ENCODE measurements at regions not wholly inside any gene's neighbourhood (a gene's known extent, or its start where the extent isn't known, plus 50 kb on each side); places are given as distances from the start of the nearest gene placed in this dataset.

- Histone ChIP-seq H3K36me3 (ENCODE audit: control insufficient read depth, insufficient read depth, low read length) (no peaks in the 10 kb centered on the region), H3K4me3 (ENCODE audit: low read depth, low read length) (no peak overlapping the region), H3K27me3 (ENCODE audit: control insufficient read depth, insufficient read depth, low read length) (peaks cover 3% of the 10 kb centered on the region)
- TF ChIP-seq, protein P1, sequence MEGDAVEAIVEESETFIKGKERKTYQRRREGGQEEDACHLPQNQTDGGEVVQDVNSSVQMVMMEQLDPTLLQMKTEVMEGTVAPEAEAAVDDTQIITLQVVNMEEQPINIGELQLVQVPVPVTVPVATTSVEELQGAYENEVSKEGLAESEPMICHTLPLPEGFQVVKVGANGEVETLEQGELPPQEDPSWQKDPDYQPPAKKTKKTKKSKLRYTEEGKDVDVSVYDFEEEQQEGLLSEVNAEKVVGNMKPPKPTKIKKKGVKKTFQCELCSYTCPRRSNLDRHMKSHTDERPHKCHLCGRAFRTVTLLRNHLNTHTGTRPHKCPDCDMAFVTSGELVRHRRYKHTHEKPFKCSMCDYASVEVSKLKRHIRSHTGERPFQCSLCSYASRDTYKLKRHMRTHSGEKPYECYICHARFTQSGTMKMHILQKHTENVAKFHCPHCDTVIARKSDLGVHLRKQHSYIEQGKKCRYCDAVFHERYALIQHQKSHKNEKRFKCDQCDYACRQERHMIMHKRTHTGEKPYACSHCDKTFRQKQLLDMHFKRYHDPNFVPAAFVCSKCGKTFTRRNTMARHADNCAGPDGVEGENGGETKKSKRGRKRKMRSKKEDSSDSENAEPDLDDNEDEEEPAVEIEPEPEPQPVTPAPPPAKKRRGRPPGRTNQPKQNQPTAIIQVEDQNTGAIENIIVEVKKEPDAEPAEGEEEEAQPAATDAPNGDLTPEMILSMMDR (IDR thresholded peaks at IDR 0.05; ENCODE audit: insufficient read depth, low read length, severe bottlenecking): no peak
- FAIRE-seq (no peak), DNase-seq (ENCODE audit: low read depth) (peak; percentile 29)
These were observed 112.1 kb upstream of the SIX2 start for GRCh38 chr2:45121236-45121927.

GRCh38 chr2:45120546-45120945, 111.3 kb upstream of the SIX2 start:
- H3K4me3 ChIP-seq (ENCODE audit: low read depth, low read length): no peak overlapping the region
- H3K27me3 ChIP-seq (ENCODE audit: control insufficient read depth, insufficient read depth, low read length): peaks cover 3% of the 10 kb centered on the region
- no peaks in the 10 kb centered on the region for H3K36me3 ChIP-seq (ENCODE audit: control insufficient read depth, insufficient read depth, low read length)
- DNase-seq (ENCODE audit: low read depth): no peak
- TF ChIP-seq, protein P1 (IDR thresholded peaks at IDR 0.05; ENCODE audit: insufficient read depth, low read length, severe bottlenecking): no peak
- FAIRE-seq: no peak

DNA sequence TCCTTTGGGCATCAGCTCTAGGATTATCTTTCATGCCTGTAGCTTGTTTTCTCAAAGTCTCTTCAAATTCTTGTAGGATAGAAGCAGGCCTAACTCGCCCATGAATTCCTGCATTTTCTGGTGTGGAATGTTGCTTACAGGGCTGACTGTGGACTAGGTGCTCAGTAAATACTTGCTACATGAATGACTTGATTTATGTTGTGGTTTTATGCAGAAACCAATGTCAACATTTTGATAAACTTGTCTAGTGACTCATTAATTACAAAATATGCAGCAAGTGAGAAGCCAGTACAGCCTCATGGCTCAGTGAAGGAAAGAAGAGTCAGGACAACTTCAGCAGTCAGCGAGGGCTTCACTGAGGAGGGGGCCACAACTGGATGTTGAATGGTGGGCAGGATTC, 110.6 kb upstream of the SIX2 start:
- TF ChIP-seq, protein P1 (IDR thresholded peaks at IDR 0.05; ENCODE audit: insufficient read depth, low read length, severe bottlenecking): no peak
- FAIRE-seq: no peak
- no peak overlapping the region for H3K4me3 ChIP-seq (ENCODE audit: low read depth, low read length)
- H3K27me3 ChIP-seq (ENCODE audit: control insufficient read depth, insufficient read depth, low read length): peaks cover 3% of the 10 kb centered on the region
- no peaks in the 10 kb centered on the region for H3K36me3 ChIP-seq (ENCODE audit: control insufficient read depth, insufficient read depth, low read length)
- peak; percentile 96 for DNase-seq (ENCODE audit: low read depth)

GRCh38 chr2:45119038-45119437, 109.8 kb upstream of the SIX2 start:
- no peak for FAIRE-seq
- TF ChIP-seq, protein P1 (IDR thresholded peaks at IDR 0.05; ENCODE audit: insufficient read depth, low read length, severe bottlenecking): no peak
- no peak overlapping the region for H3K4me3 ChIP-seq (ENCODE audit: low read depth, low read length)
- peaks cover 3% of the 10 kb centered on the region for H3K27me3 ChIP-seq (ENCODE audit: control insufficient read depth, insufficient read depth, low read length)
- no peaks in the 10 kb centered on the region for H3K36me3 ChIP-seq (ENCODE audit: control insufficient read depth, insufficient read depth, low read length)
- peak; percentile 97 for DNase-seq (ENCODE audit: low read depth)

DNA sequence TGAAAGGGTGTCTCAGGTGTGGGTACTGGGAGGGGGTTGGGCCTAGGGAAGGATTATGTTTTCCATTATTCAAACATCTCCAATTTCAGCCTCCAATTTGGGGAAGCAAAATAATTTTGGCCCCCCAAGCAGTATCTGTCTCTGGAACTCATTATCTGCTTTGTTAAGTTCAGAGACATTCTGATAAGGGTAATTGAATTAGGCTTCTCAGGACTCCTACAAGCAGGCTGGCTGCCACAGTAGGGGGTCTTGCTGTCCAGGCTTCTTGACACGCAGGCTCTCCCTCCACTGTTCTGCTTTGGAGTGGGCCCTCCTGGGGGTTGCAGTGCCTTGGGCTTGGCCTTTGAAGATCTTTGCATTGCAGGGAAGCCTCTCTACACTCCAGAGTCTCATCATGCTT, 108.1 kb upstream of the SIX2 start:
- no peak for DNase-seq (ENCODE audit: low read depth)
- TF ChIP-seq, protein P1 (IDR thresholded peaks at IDR 0.05; ENCODE audit: insufficient read depth, low read length, severe bottlenecking): no peak
- Histone ChIP-seq H3K4me3 (ENCODE audit: low read depth, low read length) (no peak overlapping the region), H3K27me3 (ENCODE audit: control insufficient read depth, insufficient read depth, low read length) (peaks cover 3% of the 10 kb centered on the region), H3K36me3 (ENCODE audit: control insufficient read depth, insufficient read depth, low read length) (no peaks in the 10 kb centered on the region)
- FAIRE-seq: no peak

- no peaks in the 10 kb centered on the region for H3K27me3 ChIP-seq (ENCODE audit: control insufficient read depth, insufficient read depth, low read length)
- no peaks in the 10 kb centered on the region for H3K36me3 ChIP-seq (ENCODE audit: control insufficient read depth, insufficient read depth, low read length)
- DNase-seq (ENCODE audit: low read depth) (no peak), FAIRE-seq (no peak)
- no peak overlapping the region for H3K4me3 ChIP-seq (ENCODE audit: low read depth, low read length)
- TF ChIP-seq, protein P1 (IDR thresholded peaks at IDR 0.05; ENCODE audit: insufficient read depth, low read length, severe bottlenecking): no peak
These were observed 105.9 kb upstream of the SIX2 start for GRCh38 chr2:45115181-45115580.
